HEK293T (cell line): ENCODE measurements at regions not wholly inside any gene's neighbourhood (a gene's known extent, or its start where the extent isn't known, plus 50 kb on each side); places are given as distances from the start of the nearest gene placed in this dataset.

ENCODE experiments used
- CTCF ChIA-PET: fragments of 350-600 bp; formaldehyde crosslinking; extraction: SDS; loops from one replicate; lab custom pipeline; 2021; ENCODE audit warnings: antibody characterized with exemption, inconsistent platforms; lab: Yijun Ruan, JAX
- POLR2A ChIA-PET: fragments of 350-600 bp; formaldehyde crosslinking; extraction: SDS; loops from one replicate; lab custom pipeline; 2020; ENCODE audit warnings: antibody characterized with exemption, inconsistent platforms; lab: Yijun Ruan, JAX
- DNase-seq: peaks from one replicate; pipeline ENCODE4 v3.0.0; 2012; ENCODE audit warnings: mixed read lengths; ENCODE audit errors: extremely low spot score
- ARNT ChIP-seq: fragments of 450-650 bp; IDR thresholded peaks from 2 replicates; pipeline ENCODE4 v1.6.1; 2017; ENCODE audit warnings: mild to moderate bottlenecking
- BHLHE40 ChIP-seq: fragments of 450-650 bp; IDR thresholded peaks from 2 replicates; pipeline ENCODE4 v1.6.1; 2016; ENCODE audit warnings: mild to moderate bottlenecking, moderate library complexity, borderline replicate concordance
- CTBP1 ChIP-seq: fragments of 450-650 bp; IDR thresholded peaks from 2 replicates; pipeline ENCODE4 v1.6.1; 2016; ENCODE audit warnings: borderline replicate concordance
- ELF4 ChIP-seq: fragments of 450-650 bp; IDR thresholded peaks from 2 replicates; pipeline ENCODE4 v1.6.1; 2017; ENCODE audit warnings: antibody characterized with exemption
- FOXA1 ChIP-seq: fragments of 450-650 bp; IDR thresholded peaks from 2 replicates; pipeline ENCODE4 v1.6.1; 2016; ENCODE audit warnings: mild to moderate bottlenecking
- FOXK2 ChIP-seq: fragments of 450-650 bp; IDR thresholded peaks from 2 replicates; pipeline ENCODE4 v1.6.1; 2016; ENCODE audit warnings: mild to moderate bottlenecking
- FOXM1 ChIP-seq: fragments of 450-650 bp; IDR thresholded peaks from 2 replicates; pipeline ENCODE4 v1.6.1; 2017; ENCODE audit warnings: mild to moderate bottlenecking, borderline replicate concordance
- HDGF ChIP-seq: fragments of 450-650 bp; IDR thresholded peaks from 2 replicates; pipeline ENCODE4 v1.6.1; 2017; ENCODE audit warnings: antibody characterized with exemption, borderline replicate concordance
- L3MBTL2 ChIP-seq: fragments of 450-650 bp; conservative IDR thresholded peaks from 2 replicates; pipeline ENCODE4 v1.6.1; 2016; ENCODE audit warnings: mild to moderate bottlenecking
- LEF1 ChIP-seq: fragments of 450-650 bp; IDR thresholded peaks from 2 replicates; pipeline ENCODE4 v1.6.1; 2017; ENCODE audit warnings: mild to moderate bottlenecking, borderline replicate concordance
- NFRKB ChIP-seq: fragments of 450-650 bp; IDR thresholded peaks from 2 replicates; pipeline ENCODE4 v1.6.1; 2016; ENCODE audit warnings: mild to moderate bottlenecking, moderate library complexity
- PKNOX1 ChIP-seq: fragments of 450-650 bp; IDR thresholded peaks from 2 replicates; pipeline ENCODE4 v1.6.1; 2016
- SP1 ChIP-seq: fragments of 450-650 bp; IDR thresholded peaks from 2 replicates; pipeline ENCODE4 v1.6.1; 2017
- SUZ12 ChIP-seq: fragments of 450-650 bp; IDR thresholded peaks from 2 replicates; pipeline ENCODE4 v1.6.1; 2016; ENCODE audit warnings: mild to moderate bottlenecking
- TARDBP ChIP-seq: fragments of 450-650 bp; IDR thresholded peaks from 2 replicates; pipeline ENCODE4 v1.6.1; 2016
- ZNF384 ChIP-seq: fragments of 450-650 bp; IDR thresholded peaks from 2 replicates; pipeline ENCODE4 v1.6.1; 2016

GRCh38 chr21:25343774-25344545 lies 263.3 kb downstream of the MRPL39 start:
- POLR2A ChIA-PET = no interaction called here
- TF ChIP-seq CTBP1 (no peak), TARDBP (no peak), LEF1 (no peak), NFRKB (no peak), SUZ12 (no peak), L3MBTL2 (no peak), FOXM1 (no peak), PKNOX1 (no peak), HDGF (no peak), SP1 (no peak), BHLHE40 (no peak), ELF4 (no peak), FOXK2 (no peak), ZNF384 (no peak), FOXA1 (no peak), ARNT (no peak)
- CTCF ChIA-PET = no interaction called here
- DNase-seq = no peak

GRCh38 chr21:25342816-25343215 lies 264.5 kb downstream of the MRPL39 start:
- no peak for TF ChIP-seq PKNOX1
- ChIA-PET CTCF (no interaction called here), POLR2A (no interaction called here)
- DNase-seq = no peak

GRCh38 chr21:25341981-25342380 lies 265.3 kb downstream of the MRPL39 start:
- ChIA-PET POLR2A (no interaction called here), CTCF (no interaction called here)
- no peak for DNase-seq
- TF ChIP-seq FOXK2 (no peak), HDGF (no peak), BHLHE40 (no peak), SP1 (no peak), SUZ12 (no peak), LEF1 (no peak)

GRCh38 chr21:25338415-25338814 lies 268.9 kb downstream of the MRPL39 start:
- no peak for TF ChIP-seq SUZ12
- no peak for TF ChIP-seq TARDBP
- TF ChIP-seq PKNOX1 = no peak
- no peak for TF ChIP-seq LEF1
- no peak for TF ChIP-seq FOXK2
- no peak for TF ChIP-seq L3MBTL2
- TF ChIP-seq ARNT = no peak
- no peak for TF ChIP-seq ZNF384
- no peak for TF ChIP-seq CTBP1
- no peak for TF ChIP-seq NFRKB
- no peak for TF ChIP-seq ELF4
- TF ChIP-seq BHLHE40 = no peak
- ChIA-PET POLR2A (no interaction called here), CTCF (no interaction called here)
- no peak for DNase-seq

- no peak for TF ChIP-seq L3MBTL2
- no peak for TF ChIP-seq NFRKB
- no peak for TF ChIP-seq FOXA1
- no peak for TF ChIP-seq FOXM1
- TF ChIP-seq ELF4 = no peak
- TF ChIP-seq SP1 = no peak
- TF ChIP-seq SUZ12 = no peak
- no peak for TF ChIP-seq TARDBP
- TF ChIP-seq BHLHE40 = no peak
- POLR2A ChIA-PET = no interaction called here
Observed at GRCh38 chr21:25334046-25334730, 273.1 kb downstream of the MRPL39 start.

GRCh38 chr21:25331286-25331685 lies 276.0 kb downstream of the MRPL39 start:
- DNase-seq = no peak
- POLR2A ChIA-PET = no interaction called here
- TF ChIP-seq SP1 (no peak), TARDBP (no peak)
- CTCF ChIA-PET = no interaction called here

More at GRCh38 chr21:25334046-25334730, 273.1 kb downstream of the MRPL39 start:
- CTCF ChIA-PET = no interaction called here
- DNase-seq = no peak

GRCh38 chr21:25330266-25330665 lies 277.0 kb downstream of the MRPL39 start:
- DNase-seq = no peak
- no peak for TF ChIP-seq LEF1
- TF ChIP-seq NFRKB = no peak
- TF ChIP-seq FOXM1 = no peak
- ChIA-PET POLR2A (no interaction called here), CTCF (no interaction called here)
